GM21528 (cell line): ENCODE measurements at regions not wholly inside any gene's neighbourhood (a gene's known extent, or its start where the extent isn't known, plus 50 kb on each side); places are given as distances from the start of the nearest gene placed in this dataset.
A peak's percentile ranks its signal among the peaks of the same experiment; 100 is the strongest.
"Not testable (repeated sequence)": the region's sequence is repeated elsewhere in the genome, so short reads cannot be mapped to it uniquely, and the experiment has no call there.

ENCODE experiments used
- ATAC-seq: cut with Tn5 transposase; IDR thresholded peaks from one replicate; pipeline ENCODE4 v1.9.1; 2021; ENCODE audit warnings: mild to moderate bottlenecking, moderate library complexity; ENCODE audit not compliant: unreplicated experiment, low FRiP score

DNA sequence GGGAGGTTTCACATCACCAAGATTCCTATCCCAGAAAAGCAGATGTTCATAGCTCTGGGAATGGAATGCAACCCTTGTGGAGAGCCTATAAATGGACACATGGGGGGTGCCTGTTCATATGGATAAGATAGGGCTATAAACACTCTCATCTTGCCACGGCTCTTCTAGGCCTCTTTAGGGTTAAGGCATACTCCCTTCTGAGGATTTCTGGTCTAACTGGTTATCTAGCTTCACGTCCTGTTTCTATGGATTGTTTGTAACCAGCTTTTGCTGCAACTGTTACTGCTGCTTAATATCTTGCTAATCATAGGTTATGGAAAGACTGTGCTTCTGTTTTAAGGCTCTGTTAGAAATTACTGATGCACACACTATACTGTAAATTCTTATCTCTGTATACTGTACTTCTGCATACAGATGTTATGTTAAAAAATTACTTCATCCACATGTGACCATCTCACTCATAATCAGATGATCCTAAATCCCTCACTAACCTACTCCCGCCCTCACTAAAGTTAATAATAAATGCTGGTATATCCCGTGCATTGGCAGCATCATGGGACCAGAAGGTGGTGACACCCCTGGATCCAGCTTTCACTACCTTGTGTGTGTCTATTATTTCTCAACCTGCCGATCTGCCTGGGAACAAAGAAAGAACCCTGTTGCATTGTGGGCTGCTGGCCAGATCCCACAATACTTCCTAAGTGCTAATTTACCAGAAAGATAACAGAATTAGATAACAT, 68.7 kb downstream of the PRKAB2 start:
- ATAC-seq, result not testable (repeated sequence)

DNA sequence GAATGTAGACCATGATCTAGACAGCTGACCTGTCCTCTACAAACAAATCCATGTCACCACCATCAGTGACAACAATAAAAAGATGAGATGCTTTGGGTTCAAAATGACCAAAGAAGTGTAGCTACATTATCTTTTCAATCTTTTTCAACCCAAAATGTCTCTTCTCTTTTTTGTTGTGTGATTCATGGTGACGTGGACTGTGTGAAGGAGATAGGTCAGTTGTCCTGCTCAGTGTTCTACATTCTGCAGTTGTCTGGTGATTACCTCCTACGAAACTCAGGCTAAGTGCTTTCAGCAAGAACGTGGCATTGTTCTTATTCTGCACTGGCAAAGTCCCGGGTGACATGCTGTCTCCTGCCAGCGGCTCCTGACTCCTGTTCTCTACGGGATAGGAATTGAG, 73.1 kb downstream of the PRKAB2 start:
- ATAC-seq, result no peak

DNA sequence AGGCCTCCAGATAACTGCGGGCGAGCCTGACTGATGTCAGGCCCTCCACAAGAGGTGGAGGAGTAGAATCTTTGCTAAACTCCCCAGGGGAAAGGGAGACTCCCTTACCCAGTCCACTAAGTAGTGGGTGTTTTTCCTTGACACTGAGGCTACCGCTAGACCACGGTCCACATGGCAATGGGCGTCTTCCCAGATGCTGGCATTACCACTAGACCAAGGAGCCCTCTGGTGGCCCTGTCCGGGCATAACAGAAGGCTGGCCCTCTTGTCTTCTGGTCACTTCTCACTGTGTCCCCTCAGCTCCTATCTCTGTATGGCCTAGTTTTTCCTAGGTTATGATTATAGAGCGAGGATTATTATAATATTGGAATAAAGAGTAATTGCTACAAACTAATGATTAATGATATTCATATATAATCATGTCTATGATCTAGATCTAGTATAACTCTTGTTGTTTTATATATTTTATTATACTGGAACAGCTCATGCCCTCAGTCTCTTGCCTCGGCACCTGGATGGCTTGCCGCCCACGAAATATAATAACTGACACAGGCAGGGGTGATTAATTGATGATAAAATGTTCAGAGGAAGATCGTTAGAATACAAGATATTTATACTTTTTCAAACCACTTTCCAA, 73.8 kb downstream of the PRKAB2 start:
- ATAC-seq, result not testable (repeated sequence)

DNA sequence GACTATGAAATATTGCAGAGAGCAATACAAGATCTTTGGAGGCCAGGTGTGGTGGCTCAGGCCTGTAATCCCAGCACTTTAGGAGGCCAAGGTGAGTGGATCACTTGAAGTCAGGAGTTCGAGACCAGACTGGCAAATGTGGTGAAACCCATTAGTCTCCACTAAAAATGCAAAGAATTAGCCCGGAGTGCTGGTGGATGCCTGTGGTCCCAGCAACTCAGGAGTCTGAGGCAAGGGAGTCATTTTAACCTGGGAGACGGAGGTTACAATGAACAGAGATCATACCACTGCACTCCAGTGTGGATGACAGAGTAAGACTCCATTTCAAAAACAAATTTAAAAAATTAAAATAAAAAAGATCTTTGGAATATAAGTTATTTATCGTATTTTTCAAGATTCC, 76.6 kb downstream of the PRKAB2 start:
- no peak for ATAC-seq

DNA sequence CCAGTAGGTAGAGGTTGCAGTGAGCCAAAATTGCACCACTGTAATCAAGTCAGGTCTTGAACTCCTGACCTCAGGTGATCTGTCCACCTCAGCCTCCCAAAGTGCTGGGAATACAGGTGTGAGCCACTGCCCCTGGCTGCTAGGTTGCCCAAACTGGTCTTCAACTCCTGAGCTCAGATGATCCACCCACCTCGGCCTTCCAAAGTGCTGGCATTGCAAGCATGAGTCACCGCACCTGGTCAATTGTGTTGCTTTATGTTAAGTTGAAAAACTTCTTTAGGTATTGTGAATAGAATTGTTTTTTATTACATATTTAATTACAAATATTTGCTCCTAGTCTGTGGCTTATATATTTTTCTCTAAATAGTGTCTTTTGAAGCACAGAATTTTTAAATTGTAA, 80.5 kb downstream of the PRKAB2 start:
- no peak for ATAC-seq

DNA sequence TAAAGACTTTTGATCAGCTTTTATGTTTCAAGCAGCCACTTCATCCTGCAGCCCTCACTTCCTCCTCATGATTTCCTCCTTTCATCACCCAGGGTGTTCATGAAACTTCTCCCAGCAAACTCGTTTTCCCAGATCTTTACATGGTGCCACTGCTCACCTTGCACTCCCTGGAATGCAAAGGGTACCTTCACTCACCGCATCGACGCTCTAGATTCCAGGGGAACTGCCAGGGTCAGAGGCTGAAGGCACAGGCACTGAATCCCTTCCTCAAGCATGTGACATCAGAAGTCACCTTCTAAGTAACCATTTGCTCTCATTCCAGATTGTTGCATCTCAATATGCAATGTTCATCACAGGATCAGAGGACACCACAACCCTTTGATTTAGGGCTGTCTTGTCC, 82.8 kb downstream of the PRKAB2 start:
- ATAC-seq, result no peak

DNA sequence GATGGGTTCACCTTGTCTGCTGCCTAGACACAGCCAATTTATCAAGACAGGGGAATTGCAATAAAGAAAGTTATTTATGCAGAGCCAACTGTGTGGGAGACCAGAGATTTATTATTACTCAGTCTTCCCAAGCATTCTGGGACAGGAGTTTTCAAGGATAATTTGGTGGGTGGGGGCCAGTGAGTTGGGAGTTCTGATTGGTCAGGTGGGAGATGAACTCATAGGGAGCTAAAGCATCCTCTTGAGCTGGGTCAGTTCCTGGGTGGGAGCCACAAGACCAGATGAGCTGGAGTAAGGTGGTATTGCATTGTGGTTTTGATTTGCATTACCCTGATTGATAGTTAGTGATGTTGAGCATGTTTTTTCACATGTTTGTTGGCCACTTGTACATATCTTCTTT, 86.1 kb downstream of the PRKAB2 start:
- no peak for ATAC-seq

DNA sequence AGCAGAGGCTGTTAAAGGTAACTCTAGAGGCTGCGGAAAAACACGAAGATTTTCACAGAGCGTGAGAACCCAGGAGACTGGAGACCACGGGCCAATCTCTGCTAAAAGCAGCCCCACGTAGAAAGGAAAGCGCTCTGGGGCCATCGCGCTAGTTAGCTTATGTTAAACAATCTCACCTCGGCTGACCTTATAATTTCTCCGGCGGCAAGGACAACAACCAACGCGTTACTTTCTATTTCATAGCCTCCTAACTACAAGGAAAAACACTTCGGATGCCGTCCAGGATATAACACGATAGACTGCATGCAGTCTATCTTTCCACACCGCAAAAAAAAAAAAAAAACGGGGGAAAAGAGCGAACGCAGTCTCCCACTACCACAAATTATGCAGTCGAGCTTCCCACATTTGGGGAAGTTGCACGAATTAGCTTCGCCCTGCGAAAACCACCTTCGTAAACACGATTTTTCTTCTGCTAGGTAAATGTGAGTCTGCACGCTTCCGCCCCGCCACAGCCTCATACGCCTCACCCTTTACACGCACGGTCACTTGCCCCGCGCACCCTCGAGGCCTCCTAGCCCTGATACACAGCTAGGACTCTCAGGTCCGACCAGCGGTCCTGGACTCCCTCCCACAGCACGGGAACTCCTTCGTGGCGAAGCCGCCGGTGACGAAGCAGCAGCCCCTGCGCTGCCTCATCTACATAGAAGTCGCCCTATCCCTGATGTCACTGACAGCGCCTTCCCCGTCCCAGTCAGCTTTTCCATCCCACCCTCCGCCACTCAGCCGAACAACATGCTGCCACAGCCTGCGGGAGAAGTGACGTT, 87.8 kb downstream of the PRKAB2 start:
- ATAC-seq, result peak; percentile 80

DNA sequence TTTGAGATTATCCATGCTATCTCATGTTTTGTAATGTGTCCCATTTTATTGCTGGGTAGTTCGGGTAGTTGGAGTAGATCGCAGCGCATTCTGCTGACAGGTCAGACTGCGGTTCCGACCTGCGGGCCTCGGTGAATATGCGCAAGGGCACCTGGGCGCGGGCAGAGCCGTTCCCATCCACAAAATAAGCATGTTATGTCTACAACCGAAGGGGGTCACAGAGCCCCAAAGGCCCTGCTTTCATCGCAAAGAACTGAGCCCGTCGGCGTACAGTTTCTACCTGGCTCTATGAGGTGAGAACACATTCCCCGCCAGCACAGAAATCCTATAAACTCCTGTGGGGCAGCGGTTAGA, 88.4 kb downstream of the PRKAB2 start:
- no peak for ATAC-seq

DNA sequence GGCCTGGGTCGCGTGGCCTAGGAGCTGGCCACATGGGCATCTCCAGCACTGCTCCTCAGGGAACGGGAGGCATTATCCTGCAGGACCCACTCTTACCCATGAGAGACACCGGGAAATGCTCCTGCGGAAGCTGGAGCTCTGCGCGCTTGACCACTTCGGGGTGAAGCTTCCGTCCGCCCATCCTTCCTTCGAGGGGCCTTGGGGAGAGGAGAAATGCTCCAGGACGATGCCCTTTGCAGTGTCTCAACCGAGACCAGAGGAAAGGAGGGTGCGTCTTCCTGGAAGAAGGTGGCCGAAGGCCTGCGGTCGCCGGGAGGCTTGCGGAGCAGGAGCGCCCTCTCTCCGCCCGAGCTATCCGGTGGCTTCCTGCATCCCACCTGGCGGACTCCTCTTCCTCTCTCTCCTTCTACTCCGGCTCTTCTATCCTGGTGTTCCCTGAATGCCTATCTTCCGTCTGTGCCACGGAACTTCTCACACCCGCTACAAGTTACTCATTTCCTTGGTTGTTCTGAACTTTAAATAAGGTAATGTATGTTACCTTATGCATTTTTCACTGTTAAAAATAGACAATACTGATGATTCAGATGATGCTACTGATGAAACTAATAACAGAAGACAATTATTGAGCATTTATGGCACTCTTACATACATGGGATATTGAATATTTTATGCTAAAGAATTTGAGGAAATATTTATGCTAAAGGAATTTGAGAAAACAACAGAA, 91.4 kb downstream of the PRKAB2 start:
- ATAC-seq, result no peak

DNA sequence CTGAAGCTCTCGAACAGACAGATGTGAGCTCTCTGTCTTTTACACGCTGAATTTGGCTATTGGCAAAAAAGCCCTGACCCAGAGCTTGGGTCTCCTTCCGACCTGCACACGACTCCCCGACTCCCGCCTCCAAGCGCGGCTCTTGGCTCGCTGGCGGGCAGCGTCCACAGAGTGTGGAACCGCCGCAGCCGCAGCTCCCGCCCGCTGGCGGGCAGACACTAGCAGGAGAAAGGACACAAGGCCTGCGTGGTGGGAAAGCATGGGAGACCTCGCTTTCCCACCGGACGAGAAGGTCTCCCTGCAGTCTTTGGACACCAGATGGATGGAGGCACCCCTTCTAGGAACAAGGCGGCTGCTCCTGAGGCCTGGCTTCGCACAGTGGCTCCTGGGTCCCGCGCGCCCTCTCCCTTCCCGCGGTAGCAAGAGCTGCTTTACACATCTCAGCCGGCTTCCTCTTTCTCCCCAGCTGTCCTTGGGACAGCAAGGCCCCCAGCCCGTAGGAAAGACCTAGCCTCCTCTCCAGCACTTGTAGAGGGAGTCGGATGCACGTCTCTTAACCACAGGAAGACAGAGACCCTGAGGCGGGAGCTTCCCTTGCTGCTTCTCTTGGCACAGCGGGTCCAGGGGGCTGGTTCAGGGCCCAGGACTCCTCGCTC, 92.1 kb downstream of the PRKAB2 start:
- ATAC-seq, result no peak

DNA sequence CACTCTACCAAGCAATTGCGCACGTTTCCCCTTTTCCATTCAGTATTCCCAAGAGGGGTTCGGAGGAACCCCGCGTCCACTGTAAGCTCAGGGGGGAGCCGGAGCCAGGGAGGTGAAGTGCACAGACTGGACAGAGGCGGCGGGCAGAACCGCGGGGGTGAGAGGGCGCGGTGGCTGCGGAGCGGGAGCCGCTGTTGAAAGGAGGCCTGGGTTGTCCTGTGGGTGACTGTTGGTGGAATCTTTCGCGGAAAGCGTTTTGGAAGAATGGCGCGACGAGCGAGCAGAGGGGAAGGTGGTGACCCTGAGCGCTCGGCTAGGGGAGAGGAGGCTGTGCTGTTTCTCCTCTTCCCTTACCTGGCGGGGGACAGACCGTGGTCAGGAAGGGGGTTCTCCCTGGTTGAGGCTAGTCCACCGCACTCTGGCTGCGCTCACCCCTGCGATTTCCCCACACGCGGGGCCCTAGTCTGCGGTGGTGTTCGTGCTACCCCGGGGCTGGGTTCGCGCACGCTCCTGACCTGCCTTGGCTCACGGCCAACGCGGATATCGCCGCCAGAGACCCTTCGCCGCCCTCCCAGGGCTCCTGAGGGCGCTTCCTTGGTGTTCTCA, 92.8 kb downstream of the PRKAB2 start:
- no peak for ATAC-seq

DNA sequence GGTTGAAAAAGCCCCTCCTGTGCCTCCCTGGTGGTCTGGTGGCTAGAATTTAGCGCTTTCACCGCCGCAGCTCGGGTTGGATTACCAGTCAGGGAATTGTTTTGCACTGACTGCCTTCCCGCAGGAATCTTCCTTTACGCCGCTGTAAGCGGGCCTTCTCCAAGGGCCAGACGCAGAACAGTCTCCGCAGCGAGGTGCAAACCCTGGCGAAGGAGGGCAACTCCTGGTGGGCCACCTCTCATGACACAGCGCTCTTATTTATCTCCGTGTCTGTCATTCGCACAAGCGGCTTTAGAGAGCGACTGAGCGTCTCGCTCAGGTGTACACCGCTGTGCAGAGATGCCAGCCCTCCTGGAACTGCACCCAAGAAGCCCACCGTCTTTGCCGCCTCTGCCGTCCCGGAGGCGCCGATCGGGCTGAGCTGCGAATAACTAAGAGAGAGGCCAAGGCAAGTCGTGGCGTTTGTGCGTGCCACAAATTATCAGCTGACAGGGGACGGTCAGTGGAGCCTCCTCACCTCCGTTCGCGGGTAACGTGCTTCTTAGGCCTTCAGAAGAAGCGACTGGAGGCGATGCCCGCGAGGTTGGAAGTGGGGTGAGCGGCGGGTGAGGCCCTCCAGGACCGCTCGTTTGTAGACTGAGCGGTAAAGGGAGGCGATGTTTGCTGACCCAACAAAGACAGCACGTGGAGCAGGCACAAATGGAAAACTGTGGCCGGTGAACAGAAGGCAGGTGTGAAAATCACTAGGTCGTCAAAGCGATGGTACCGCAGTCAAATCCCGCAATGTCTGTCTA, 93.5 kb downstream of the PRKAB2 start:
- no peak for ATAC-seq

DNA sequence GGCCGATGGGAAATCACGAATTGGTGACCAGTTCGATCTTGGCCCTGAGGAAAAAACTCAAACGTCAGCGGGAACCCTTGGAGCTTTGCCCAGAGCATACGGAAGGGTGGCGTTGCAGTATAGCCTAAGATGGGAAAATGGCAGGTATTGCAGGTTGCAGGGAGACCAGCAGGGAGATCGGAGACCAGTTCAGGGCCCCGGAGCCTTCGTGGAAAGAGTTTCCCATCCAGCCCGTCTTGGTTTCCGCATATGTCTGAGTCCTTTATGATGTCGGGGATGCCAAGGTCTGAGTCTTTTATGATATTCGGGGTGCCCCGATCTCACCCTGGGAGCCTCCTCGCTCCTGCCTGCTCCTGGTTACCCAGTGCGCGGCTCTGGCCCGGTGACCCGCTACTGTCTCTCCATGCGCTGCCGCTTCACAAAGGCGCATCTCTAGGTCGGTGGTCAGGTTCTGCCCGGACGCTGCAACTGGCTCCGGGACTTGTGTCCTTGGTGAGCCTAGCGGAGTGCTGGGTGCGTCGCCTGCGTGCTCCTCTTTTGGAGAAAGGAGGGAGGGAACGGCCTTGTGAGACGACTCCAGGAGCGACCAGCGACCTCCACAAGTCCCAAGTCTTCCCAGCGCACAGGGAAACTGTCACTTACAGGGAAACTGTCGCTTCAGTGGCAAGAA, 94.2 kb downstream of the PRKAB2 start:
- ATAC-seq, result no peak

DNA sequence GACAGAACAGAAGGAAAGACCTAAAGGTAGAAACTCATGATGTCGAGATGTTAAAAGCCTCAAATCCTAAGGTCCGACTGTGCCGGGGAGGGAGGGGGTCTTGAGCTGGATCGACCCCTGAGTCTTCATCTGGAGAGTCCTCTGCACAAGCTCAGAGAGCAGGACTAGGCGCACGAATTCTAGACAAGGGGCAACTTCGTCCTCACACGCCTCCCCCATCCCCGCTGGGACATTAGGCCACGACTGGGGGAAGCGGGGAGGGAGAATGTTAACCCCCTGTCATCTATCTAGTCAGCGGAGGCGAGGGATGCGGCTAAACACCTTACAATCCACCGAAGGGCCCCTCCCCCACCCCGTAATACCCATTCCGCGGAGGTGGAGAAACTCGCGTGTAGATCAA, 94.7 kb downstream of the PRKAB2 start:
- ATAC-seq, result no peak

DNA sequence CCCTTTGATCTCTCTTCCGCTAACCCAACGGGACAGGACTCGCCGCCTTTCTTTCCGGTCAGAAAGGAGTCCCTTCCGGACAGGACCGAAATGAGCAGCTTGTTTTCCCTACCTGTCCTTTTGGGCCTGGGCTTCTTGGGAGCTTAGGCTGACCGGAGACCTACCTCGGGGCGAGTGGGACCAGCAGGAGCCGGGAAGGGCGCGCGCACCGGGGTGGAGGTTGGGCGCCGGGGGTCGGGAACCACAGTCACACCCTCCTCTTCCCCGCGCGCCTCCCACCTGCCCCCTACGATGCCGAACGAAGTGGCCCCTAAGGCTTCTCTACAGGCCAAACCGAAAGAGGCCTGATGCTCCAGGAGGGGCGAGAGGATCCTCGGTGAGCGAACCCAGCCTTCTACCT, 95.2 kb downstream of the PRKAB2 start:
- ATAC-seq, result no peak

DNA sequence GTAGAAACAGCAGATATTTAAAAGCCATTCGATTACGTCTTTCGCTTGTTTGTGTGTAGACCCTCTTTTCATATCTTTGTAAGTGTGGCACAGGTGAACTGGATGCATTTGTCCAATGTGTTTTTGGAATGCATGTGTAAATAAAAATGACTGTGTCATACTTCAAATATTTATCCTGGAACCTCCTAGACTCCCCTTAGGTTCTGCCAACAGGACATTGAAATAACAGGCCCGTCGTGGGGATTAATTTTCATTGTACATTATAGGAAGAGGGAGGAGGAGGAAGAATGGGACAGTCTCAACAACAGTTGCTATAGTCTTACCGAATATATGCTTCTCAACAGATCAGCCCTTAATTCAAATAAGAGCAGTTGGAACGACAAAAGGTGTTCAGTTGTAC, 95.8 kb downstream of the PRKAB2 start:
- no peak for ATAC-seq

DNA sequence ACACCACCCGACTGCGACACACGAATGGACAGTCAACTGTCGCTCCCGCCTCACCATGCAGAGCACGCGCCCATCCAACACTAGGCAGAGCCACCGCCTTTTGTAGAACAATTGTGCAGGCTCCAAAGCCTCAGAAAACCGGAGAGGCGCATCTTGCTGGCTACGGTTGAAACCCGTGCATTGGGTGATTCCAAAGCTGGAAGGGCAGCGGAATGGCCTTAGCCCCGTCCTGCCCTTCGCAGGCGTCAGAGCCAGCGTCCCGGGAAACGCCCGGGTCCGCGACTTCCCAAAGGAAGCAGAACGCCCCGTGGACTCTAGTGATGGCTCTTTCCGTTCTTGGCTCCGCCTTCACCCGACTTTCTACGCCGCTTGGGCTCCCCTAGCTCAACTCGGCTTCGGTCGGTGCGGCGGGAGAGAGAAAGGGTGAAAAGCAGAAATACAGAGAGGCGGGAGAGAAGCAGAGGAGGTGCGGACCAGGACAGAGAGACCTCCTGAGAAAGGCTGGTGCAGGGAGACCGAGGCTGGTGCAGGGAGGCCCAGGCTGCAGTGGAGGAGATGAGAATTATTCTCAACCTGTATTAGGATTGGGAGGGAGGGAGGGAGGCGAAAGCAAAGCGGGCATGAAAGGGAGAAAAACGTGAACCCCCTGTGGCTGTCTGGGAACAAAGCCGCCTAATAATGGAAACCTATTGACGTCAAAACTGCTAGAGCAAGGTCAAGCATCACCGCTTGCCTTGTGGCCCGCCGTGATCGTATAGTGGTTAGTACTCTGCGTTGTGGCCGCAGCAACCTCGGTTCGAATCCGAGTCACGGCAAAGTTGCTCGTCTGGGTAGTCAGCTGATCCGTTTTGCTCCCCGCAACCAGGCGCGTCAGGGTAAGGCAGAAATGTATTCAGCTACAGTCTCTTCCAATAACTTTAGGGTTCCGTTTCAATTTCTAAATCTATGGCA, 99.5 kb downstream of the PRKAB2 start:
- no peak for ATAC-seq
